Panc1 (cell line): ENCODE measurements at regions not wholly inside any gene's neighbourhood (a gene's known extent, or its start where the extent isn't known, plus 50 kb on each side); places are given as distances from the start of the nearest gene placed in this dataset.
A peak's percentile ranks its signal among the peaks of the same experiment; 100 is the strongest.

Experiments used
- ATAC-seq: fragments of 200-7000 bp; cut with Tn5 transposase; 2 replicates; pipeline ENCODE4 v1.9.1; 2020; ENCODE audit warnings: mild to moderate bottlenecking, moderate library complexity
- BruUV-seq: library from RNA; stranded (reverse); fragments of 400-500 nt; replicated peaks from 2 replicates; lab custom pipeline; 2021; lab: Mats Ljungman, UMichigan
- CTCF ChIA-PET: fragments of 300-600 bp; sonication (Branson Sonifier 250); formaldehyde crosslinking; loops from one replicate; lab custom pipeline; 2022; ENCODE audit warnings: antibody characterized with exemption; lab: Charles Lee
- POLR2A ChIA-PET: fragments of 300-600 bp; sonication (Branson Sonifier 250); formaldehyde crosslinking; loops from one replicate; lab custom pipeline; 2022; ENCODE audit warnings: antibody characterized with exemption; lab: Charles Lee
- DNase-seq: peaks from one replicate; pipeline ENCODE4 v3.0.0-alpha.2; 2010; ENCODE audit warnings: low read depth, low spot score
- H3K27ac ChIP-seq: 2 replicates; pipeline ENCODE4 v1.5.1; 2011; ENCODE audit warnings: mild to moderate bottlenecking, low read length, inconsistent platforms
- H3K27me3 ChIP-seq: fragments of 200-500 bp; sonication (Bioruptor generic); 2 replicates; pipeline ENCODE4 v1.6.0; 2014; ENCODE audit warnings: low read length, inconsistent platforms; ENCODE audit not compliant: control insufficient read depth, insufficient read depth
- H3K36me3 ChIP-seq: fragments of 200-500 bp; sonication (Bioruptor generic); 2 replicates; pipeline ENCODE4 v1.5.1; 2014; ENCODE audit warnings: inconsistent platforms, mild to moderate bottlenecking, low read length, moderate library complexity; ENCODE audit not compliant: control insufficient read depth, insufficient read depth
- H3K4me1 ChIP-seq: 2 replicates; pipeline ENCODE4 v1.5.1; 2011; ENCODE audit warnings: inconsistent platforms, mild to moderate bottlenecking, low read length, moderate library complexity; ENCODE audit not compliant: control insufficient read depth, insufficient read depth
- H3K4me3 ChIP-seq, 2 experiments: 2 replicates each; pipeline ENCODE4 v1.5.1; 2011 to 2012; ENCODE audit warnings: low read depth in 2 of 2, low read length in 2 of 2, mild to moderate bottlenecking in 2 of 2, inconsistent platforms in 1 of 2, moderate library complexity in 1 of 2
- H3K9me3 ChIP-seq: fragments of 200-500 bp; sonication (Bioruptor generic); 2 replicates; pipeline ENCODE4 v1.5.1; 2014; ENCODE audit warnings: low read depth, mild to moderate bottlenecking, inconsistent platforms, low read length, moderate library complexity; ENCODE audit not compliant: control insufficient read depth, insufficient read depth
- CTCF ChIP-seq: fragments of 450-650 bp; IDR thresholded peaks from 2 replicates; pipeline ENCODE4 v1.5.1; 2017; ENCODE audit warnings: mild to moderate bottlenecking
- POLR2AphosphoS5 ChIP-seq: IDR thresholded peaks from 2 replicates; pipeline ENCODE4 v1.6.1; 2012; ENCODE audit warnings: mild to moderate bottlenecking, low read depth, low read length, moderate library complexity
- REST ChIP-seq, 2 experiments: IDR thresholded peaks; 2 replicates each; pipeline ENCODE4 v1.6.1; 2011 to 2012; ENCODE audit warnings: low read depth in 2 of 2, control low read depth in 1 of 2, low read length in 1 of 2, mild to moderate bottlenecking in 1 of 2, moderate library complexity in 1 of 2; ENCODE audit not compliant: insufficient read depth in 1 of 2
- SIN3A ChIP-seq: IDR thresholded peaks from 2 replicates; pipeline ENCODE4 v1.6.1; 2012; ENCODE audit warnings: low read depth, mild to moderate bottlenecking, low read length, moderate library complexity, borderline replicate concordance; ENCODE audit not compliant: insufficient read depth
- TCF7L2 ChIP-seq: IDR thresholded peaks from 2 replicates; pipeline ENCODE4 v1.6.1; 2011; ENCODE audit warnings: mild to moderate bottlenecking, low read depth, low read length, inconsistent platforms
- in situ Hi-C: cut with HindIII; loops from 2 replicates; pipeline ENCODE4 v1.10.0; 2016; ENCODE audit warnings: low sequenced_read_pairs, low pct_unique_long_range_greater_than_20kb
- intact Hi-C: fragments of 100-400 bp; cut with micrococcal nuclease; formaldehyde crosslinking; loops from one replicate; pipeline ENCODE4 v1.10.0; 2022; ENCODE audit not compliant: unreplicated experiment

GRCh38 chr7:152565731-152566130 lies 110.2 kb downstream of the XRCC2 start:
- CTCF ChIA-PET = interaction anchor here (0.5 kb wide), 1 partner anchor 96 kb away, joined by 3 read pairs; no protein-coding TSS in a partner anchor
- H3K27me3 ChIP-seq = no peaks in the 10 kb centered on the region
- in situ Hi-C loops (no loop called here), intact Hi-C loops (no loop called here)
- POLR2A ChIA-PET = interaction anchor here (0.6 kb wide), 1 partner anchor 73 kb away, joined by 4 read pairs; no protein-coding TSS in a partner anchor
- TF ChIP-seq CTCF (no peak), REST (IDR thresholded peaks at IDR 0.05; ENCODE audit: insufficient read depth in 1 of 2, low read depth in 2 of 2, low read length in 1 of 2) (no peak), TCF7L2 (no peak), POLR2AphosphoS5 (no peak), SIN3A (no peak)
- ATAC-seq (no peak), DNase-seq (no peak)
- BruUV-seq = no TSS peak
- no peaks in the 10 kb centered on the region for H3K9me3 ChIP-seq
- H3K4me1 ChIP-seq = no peaks in the 10 kb centered on the region
- H3K4me3 ChIP-seq = no peak overlapping the region
- H3K36me3 ChIP-seq = no peaks in the 10 kb centered on the region
- H3K27ac ChIP-seq = no peak overlapping the region

GRCh38 chr7:152564656-152565250 lies 111.2 kb downstream of the XRCC2 start:
- no peaks in the 10 kb centered on the region for H3K27me3 ChIP-seq
- H3K4me1 ChIP-seq = no peaks in the 10 kb centered on the region
- ATAC-seq = peak; percentile 35
- in situ Hi-C loops = no loop called here
- intact Hi-C loops = no loop called here
- DNase-seq = no peak
- H3K27ac ChIP-seq = no peak overlapping the region
- H3K9me3 ChIP-seq = no peaks in the 10 kb centered on the region
- BruUV-seq = no TSS peak
- TF ChIP-seq POLR2AphosphoS5 (no peak), CTCF (no peak), TCF7L2 (no peak), SIN3A (no peak), REST (IDR thresholded peaks at IDR 0.05; ENCODE audit: insufficient read depth in 1 of 2, low read depth in 2 of 2, low read length in 1 of 2) (no peak)
- no peaks in the 10 kb centered on the region for H3K36me3 ChIP-seq
- H3K4me3 ChIP-seq = no peak overlapping the region
- ChIA-PET POLR2A (no interaction called here), CTCF (no interaction called here)
